Kidney (tissue), 13 donors: ENCODE measurements at regions not wholly inside any gene's neighbourhood (a gene's known extent, or its start where the extent isn't known, plus 50 kb on each side); places are given as distances from the start of the nearest gene placed in this dataset.
A peak's percentile ranks its signal among the peaks of the same experiment; 100 is the strongest.

Source experiments
- DNase-seq, 5 donors: peaks; one replicate each; pipeline ENCODE4 v3.0.0-alpha.2; 2013 to 2020
- FAIRE-seq: peaks from 2 replicates; lab custom pipeline; 2012; peaks lifted over from hg19 to GRCh38; lab: Jason Lieb, UNC
- H3K27ac ChIP-seq, 2 donors: one replicate each; pipeline ENCODE4 v1.7.0; 2013; ENCODE audit warnings: low read depth in 2 of 2, low read length in 2 of 2, inconsistent platforms in 1 of 2
- H3K27me3 ChIP-seq: one replicate; pipeline ENCODE4 v1.7.1; 2013; ENCODE audit warnings: low read length, inconsistent platforms; ENCODE audit not compliant: control insufficient read depth, insufficient read depth
- H3K36me3 ChIP-seq, 3 donors: one replicate each; pipeline versions ENCODE4 v1.7.0 to v1.7.1; 2013; ENCODE audit warnings: low read length in 3 of 3, control low read depth in 1 of 3, inconsistent platforms in 1 of 3; ENCODE audit not compliant: insufficient read depth in 3 of 3, control insufficient read depth in 2 of 3
- H3K4me1 ChIP-seq, 3 donors: one replicate each; pipeline versions ENCODE4 v1.7.0 to v1.7.1; 2013; ENCODE audit warnings: low read length in 3 of 3, inconsistent platforms in 1 of 3, low read depth in 1 of 3; ENCODE audit not compliant: control insufficient read depth in 2 of 3, insufficient read depth in 2 of 3
- H3K4me3 ChIP-seq, 3 donors: one replicate each; pipeline versions ENCODE4 v1.7.0 to v1.8.1; 2013; ENCODE audit warnings: low read length in 3 of 3, control low read depth in 1 of 3, inconsistent platforms in 1 of 3
- H3K9ac ChIP-seq, 3 donors: one replicate each; pipeline versions ENCODE4 v1.7.0 to v1.7.1; 2013; ENCODE audit warnings: low read length in 3 of 3, control low read depth in 1 of 3, inconsistent platforms in 1 of 3
- H3K9me3 ChIP-seq, 3 donors: one replicate each; pipeline versions ENCODE4 v1.7.0 to v1.7.1; 2013; ENCODE audit warnings: low read length in 3 of 3, control low read depth in 1 of 3, inconsistent platforms in 1 of 3; ENCODE audit not compliant: control insufficient read depth in 2 of 3, insufficient read depth in 1 of 3
- CTCF ChIP-seq: IDR thresholded peaks from 3 replicates; pipeline ENCODE4 v1.5.1; 2012; ENCODE audit warnings: mild to moderate bottlenecking, moderate library complexity, borderline replicate concordance; ENCODE audit not compliant: insufficient read depth; ENCODE audit errors: extremely low read depth
- intact Hi-C: fragments of 100-400 bp; cut with DNase I; formaldehyde crosslinking; loops from one replicate; pipeline ENCODE4 v1.11.1; 2022
- donor health status: control.
- donor health status: control.
- donor health status: control.
- donor health status: control.
- donor health status: control.
- donor health status: DM: yes; HTN: yes; CAD: no.
- donor health status: Normal renal cell carcinoma (clear cell type).

GRCh38 chr11:70719516-70719915 lies 321.2 kb downstream of the CTTN start:
- intact Hi-C loops: no loop called here
- no peak for TF ChIP-seq CTCF
- FAIRE-seq: no peak

GRCh38 chr11:70720281-70720680 lies 322.0 kb downstream of the CTTN start:
- no peaks in the 10 kb centered on the region for H3K9me3 ChIP-seq
- no peaks in the 10 kb centered on the region for H3K36me3 ChIP-seq
- FAIRE-seq (no peak), DNase-seq (peak in 2 of 5 donors; percentile 41 to 59)
- H3K27ac ChIP-seq: no peak overlapping the region
- H3K27me3 ChIP-seq: peaks cover 2% of the 10 kb centered on the region
- H3K4me3 ChIP-seq: no peak overlapping the region
- no peak overlapping the region for H3K9ac ChIP-seq
- intact Hi-C loops: no loop called here
- TF ChIP-seq CTCF: no peak
- H3K4me1 ChIP-seq: peaks cover 0 to 3% (median 0%) of the 10 kb centered on the region in 3 donors

More at GRCh38 chr11:70719516-70719915, 321.2 kb downstream of the CTTN start:
- Histone ChIP-seq H3K36me3 (no peaks in the 10 kb centered on the region), H3K9ac (no peak overlapping the region), H3K4me1 (peaks cover 0 to 3% (median 0%) of the 10 kb centered on the region in 3 donors), H3K27ac (no peak overlapping the region), H3K9me3 (no peaks in the 10 kb centered on the region), H3K4me3 (no peak overlapping the region), H3K27me3 (peaks cover 2% of the 10 kb centered on the region)
- DNase-seq: no peak

- DNase-seq (no peak), FAIRE-seq (no peak)
- Histone ChIP-seq H3K27ac (no peak overlapping the region), H3K9ac (no peak overlapping the region), H3K36me3 (no peaks in the 10 kb centered on the region), H3K27me3 (peaks cover 2% of the 10 kb centered on the region), H3K4me3 (no peak overlapping the region), H3K4me1 (peaks cover 0 to 3% (median 0%) of the 10 kb centered on the region in 3 donors), H3K9me3 (no peaks in the 10 kb centered on the region)
- TF ChIP-seq CTCF: no peak
- intact Hi-C loops: no loop called here
Observed at GRCh38 chr11:70721006-70721405, 322.7 kb downstream of the CTTN start.

GRCh38 chr11:70725278-70725677 lies 326.9 kb downstream of the CTTN start:
- no peak overlapping the region for H3K9ac ChIP-seq
- intact Hi-C loops: no loop called here
- DNase-seq (no peak), FAIRE-seq (no peak)
- H3K4me1 ChIP-seq: peaks cover 0 to 3% (median 0%) of the 10 kb centered on the region in 3 donors
- H3K36me3 ChIP-seq: no peaks in the 10 kb centered on the region
- H3K27me3 ChIP-seq: no peaks in the 10 kb centered on the region
- no peak overlapping the region for H3K27ac ChIP-seq
- TF ChIP-seq CTCF: no peak
- no peak overlapping the region for H3K4me3 ChIP-seq
- peaks cover 0 to 6% (median 0%) of the 10 kb centered on the region in 3 donors for H3K9me3 ChIP-seq
